HL-60 (cell line): ENCODE measurements at regions not wholly inside any gene's neighbourhood (a gene's known extent, or its start where the extent isn't known, plus 50 kb on each side); places are given as distances from the start of the nearest gene placed in this dataset.

Experiments used
- DNase-seq, 2 experiments: peaks; one replicate each; pipeline ENCODE4 v3.0.0-alpha.2; 2010 to 2020; ENCODE audit warnings: low read depth in 1 of 2, low spot score in 1 of 2
- H3K27ac ChIP-seq: fragments of 250-450 bp; sonication (Bioruptor Pico); replicated peaks from 2 replicates; pipeline ENCODE4 v1.5.1; 2020; ENCODE audit warnings: mild to moderate bottlenecking, moderate library complexity
- H3K27me3 ChIP-seq: fragments of 250-450 bp; sonication (Bioruptor Pico); 2 replicates; pipeline ENCODE4 v1.5.1; 2021; ENCODE audit warnings: mild to moderate bottlenecking, moderate library complexity; ENCODE audit not compliant: insufficient read depth, poor library complexity, severe bottlenecking
- H3K4me3 ChIP-seq: replicated peaks from 2 replicates; pipeline ENCODE4 v1.5.1; 2011; ENCODE audit warnings: mild to moderate bottlenecking, control low read depth, low read length; ENCODE audit not compliant: insufficient read depth
- GABPA ChIP-seq: IDR thresholded peaks from 2 replicates; pipeline ENCODE4 v1.6.1; 2012; ENCODE audit warnings: low read depth
- POLR2AphosphoS5 ChIP-seq: IDR thresholded peaks from 2 replicates; pipeline ENCODE4 v1.6.1; 2012; ENCODE audit warnings: low read depth
- SPI1 ChIP-seq: IDR thresholded peaks from 2 replicates; pipeline ENCODE4 v1.6.1; 2012; ENCODE audit warnings: low read depth, mild to moderate bottlenecking, borderline replicate concordance
- TF ChIP-seq, protein P1 (sequence below): IDR thresholded peaks from one replicate; pipeline ENCODE4 v1.5.1; 2011; ENCODE audit warnings: low read length, control low read depth, inconsistent platforms; ENCODE audit not compliant: insufficient read depth
- TF ChIP-seq, protein P2 (sequence below): IDR thresholded peaks from 2 replicates; pipeline ENCODE4 v1.6.1; 2012; ENCODE audit warnings: low read depth; ENCODE audit not compliant: insufficient replicate concordance

DNA sequence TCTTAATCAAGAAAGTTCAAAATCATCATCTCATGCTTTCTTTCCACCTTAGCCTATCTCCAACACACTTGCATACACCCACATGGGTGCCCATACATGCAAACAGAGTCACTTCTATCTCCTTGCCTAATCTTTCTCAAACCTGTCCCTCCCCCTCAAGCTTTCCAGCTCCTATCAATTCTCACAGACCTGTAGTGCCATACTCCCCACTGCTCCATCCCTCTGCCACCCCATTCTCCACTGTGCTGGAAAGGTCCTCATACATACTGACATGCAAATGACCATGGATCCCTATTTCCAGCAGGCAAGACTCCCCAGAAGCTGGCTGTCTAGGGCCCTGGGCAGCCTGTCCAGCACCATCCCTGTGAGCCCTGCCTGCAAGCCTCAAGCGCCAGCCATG, 320.4 kb upstream of the CCL2 start:
- H3K27ac ChIP-seq = no peak overlapping the region
- H3K27me3 ChIP-seq = no peaks in the 10 kb centered on the region
- no peak overlapping the region for H3K4me3 ChIP-seq
- no peak for DNase-seq
- TF ChIP-seq SPI1 = no peak
- TF ChIP-seq, protein P1, sequence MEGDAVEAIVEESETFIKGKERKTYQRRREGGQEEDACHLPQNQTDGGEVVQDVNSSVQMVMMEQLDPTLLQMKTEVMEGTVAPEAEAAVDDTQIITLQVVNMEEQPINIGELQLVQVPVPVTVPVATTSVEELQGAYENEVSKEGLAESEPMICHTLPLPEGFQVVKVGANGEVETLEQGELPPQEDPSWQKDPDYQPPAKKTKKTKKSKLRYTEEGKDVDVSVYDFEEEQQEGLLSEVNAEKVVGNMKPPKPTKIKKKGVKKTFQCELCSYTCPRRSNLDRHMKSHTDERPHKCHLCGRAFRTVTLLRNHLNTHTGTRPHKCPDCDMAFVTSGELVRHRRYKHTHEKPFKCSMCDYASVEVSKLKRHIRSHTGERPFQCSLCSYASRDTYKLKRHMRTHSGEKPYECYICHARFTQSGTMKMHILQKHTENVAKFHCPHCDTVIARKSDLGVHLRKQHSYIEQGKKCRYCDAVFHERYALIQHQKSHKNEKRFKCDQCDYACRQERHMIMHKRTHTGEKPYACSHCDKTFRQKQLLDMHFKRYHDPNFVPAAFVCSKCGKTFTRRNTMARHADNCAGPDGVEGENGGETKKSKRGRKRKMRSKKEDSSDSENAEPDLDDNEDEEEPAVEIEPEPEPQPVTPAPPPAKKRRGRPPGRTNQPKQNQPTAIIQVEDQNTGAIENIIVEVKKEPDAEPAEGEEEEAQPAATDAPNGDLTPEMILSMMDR = no peak
- TF ChIP-seq POLR2AphosphoS5 = no peak
- TF ChIP-seq GABPA = no peak
- TF ChIP-seq, protein P2, sequence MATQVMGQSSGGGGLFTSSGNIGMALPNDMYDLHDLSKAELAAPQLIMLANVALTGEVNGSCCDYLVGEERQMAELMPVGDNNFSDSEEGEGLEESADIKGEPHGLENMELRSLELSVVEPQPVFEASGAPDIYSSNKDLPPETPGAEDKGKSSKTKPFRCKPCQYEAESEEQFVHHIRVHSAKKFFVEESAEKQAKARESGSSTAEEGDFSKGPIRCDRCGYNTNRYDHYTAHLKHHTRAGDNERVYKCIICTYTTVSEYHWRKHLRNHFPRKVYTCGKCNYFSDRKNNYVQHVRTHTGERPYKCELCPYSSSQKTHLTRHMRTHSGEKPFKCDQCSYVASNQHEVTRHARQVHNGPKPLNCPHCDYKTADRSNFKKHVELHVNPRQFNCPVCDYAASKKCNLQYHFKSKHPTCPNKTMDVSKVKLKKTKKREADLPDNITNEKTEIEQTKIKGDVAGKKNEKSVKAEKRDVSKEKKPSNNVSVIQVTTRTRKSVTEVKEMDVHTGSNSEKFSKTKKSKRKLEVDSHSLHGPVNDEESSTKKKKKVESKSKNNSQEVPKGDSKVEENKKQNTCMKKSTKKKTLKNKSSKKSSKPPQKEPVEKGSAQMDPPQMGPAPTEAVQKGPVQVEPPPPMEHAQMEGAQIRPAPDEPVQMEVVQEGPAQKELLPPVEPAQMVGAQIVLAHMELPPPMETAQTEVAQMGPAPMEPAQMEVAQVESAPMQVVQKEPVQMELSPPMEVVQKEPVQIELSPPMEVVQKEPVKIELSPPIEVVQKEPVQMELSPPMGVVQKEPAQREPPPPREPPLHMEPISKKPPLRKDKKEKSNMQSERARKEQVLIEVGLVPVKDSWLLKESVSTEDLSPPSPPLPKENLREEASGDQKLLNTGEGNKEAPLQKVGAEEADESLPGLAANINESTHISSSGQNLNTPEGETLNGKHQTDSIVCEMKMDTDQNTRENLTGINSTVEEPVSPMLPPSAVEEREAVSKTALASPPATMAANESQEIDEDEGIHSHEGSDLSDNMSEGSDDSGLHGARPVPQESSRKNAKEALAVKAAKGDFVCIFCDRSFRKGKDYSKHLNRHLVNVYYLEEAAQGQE = no peak

DNA sequence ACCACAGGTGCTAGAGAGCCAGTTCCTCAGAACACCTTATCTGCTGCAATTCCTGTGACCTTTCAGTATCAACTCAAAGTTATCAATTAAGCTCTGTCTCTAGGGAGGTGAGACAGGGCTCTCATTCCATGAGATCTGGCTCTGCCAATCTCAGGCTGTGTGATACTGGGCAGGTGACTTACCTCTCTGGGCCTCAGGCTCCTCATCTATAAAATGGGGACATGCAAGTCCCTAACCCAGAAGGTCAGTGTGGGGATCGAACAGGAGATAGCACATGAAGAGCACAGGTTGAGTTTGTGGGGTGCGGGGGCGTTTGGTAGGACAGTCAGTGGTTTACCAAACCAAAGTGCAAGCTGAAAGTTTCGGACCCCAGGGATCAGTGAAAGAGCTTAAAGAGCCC, 319.3 kb upstream of the CCL2 start:
- TF ChIP-seq, protein P2 = no peak
- TF ChIP-seq, protein P1 = no peak
- TF ChIP-seq SPI1 (no peak), POLR2AphosphoS5 (no peak), GABPA (no peak)
- H3K4me3 ChIP-seq = no peak overlapping the region
- H3K27ac ChIP-seq = no peak overlapping the region
- no peak for DNase-seq
- H3K27me3 ChIP-seq = no peaks in the 10 kb centered on the region

DNA sequence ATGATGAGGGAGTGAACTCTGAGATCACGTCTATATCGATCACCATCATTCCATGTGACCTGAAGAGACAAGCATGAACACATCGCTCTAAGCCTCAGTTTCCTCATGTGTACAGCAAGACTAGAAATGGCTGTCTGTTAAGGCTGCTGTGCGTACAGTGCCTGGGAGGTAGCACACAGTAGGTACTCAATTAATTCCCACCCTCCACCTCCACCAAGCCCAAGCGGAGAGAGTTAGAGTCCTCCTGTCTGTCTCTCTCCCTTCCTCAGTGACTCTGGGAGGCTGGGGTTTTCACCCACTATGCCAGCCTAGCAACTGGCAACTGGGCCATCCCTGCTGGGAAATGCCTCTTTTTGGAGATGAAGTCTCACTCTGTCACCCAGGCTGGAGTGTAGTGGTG, 318.3 kb upstream of the CCL2 start:
- Histone ChIP-seq H3K27ac (no peak overlapping the region), H3K4me3 (no peak overlapping the region), H3K27me3 (no peaks in the 10 kb centered on the region)
- no peak for DNase-seq
- TF ChIP-seq, protein P1 = no peak
- TF ChIP-seq POLR2AphosphoS5 = no peak
- no peak for TF ChIP-seq SPI1
- TF ChIP-seq, protein P2 = no peak
- no peak for TF ChIP-seq GABPA
